Activated CD4-positive, alpha-beta T cell treated with anti-CD3 and anti-CD28 coated beads, Interleukin-10, Interleukin-2, amounts not matched to agents 100 ng/mL and 50 ng/mL, durations not matched to agents 16 hours and 8 hours (primary cell): ENCODE measurements at regions not wholly inside any gene's neighbourhood (a gene's known extent, or its start where the extent isn't known, plus 50 kb on each side); places are given as distances from the start of the nearest gene placed in this dataset.

Experiments used
- DNase-seq: peaks from one replicate; pipeline ENCODE4 v3.0.0-alpha.2; 2020

GRCh38 chr5:8247049-8247899, 378.3 kb downstream of the MTRR start:
- no peak for DNase-seq

- DNase-seq = no peak
Measured at GRCh38 chr5:8253376-8253775, 384.4 kb downstream of the MTRR start.

- no peak for DNase-seq
Measured at GRCh38 chr5:8254674-8255073, 385.7 kb downstream of the MTRR start.

- no peak for DNase-seq
Measured at GRCh38 chr5:8258801-8259200, 389.9 kb downstream of the MTRR start.

- no peak for DNase-seq
Measured at GRCh38 chr5:8270246-8270645, 401.3 kb downstream of the MTRR start.

GRCh38 chr5:8280711-8281363, 411.9 kb downstream of the MTRR start:
- no peak for DNase-seq

- no peak for DNase-seq
Measured at GRCh38 chr5:8288334-8288733, 419.4 kb downstream of the MTRR start.

GRCh38 chr5:8288897-8289516, 420.1 kb downstream of the MTRR start:
- DNase-seq = no peak

- no peak for DNase-seq
Measured at GRCh38 chr5:8289779-8290178, 420.8 kb downstream of the MTRR start.

GRCh38 chr5:8290721-8291120, 421.8 kb downstream of the MTRR start:
- no peak for DNase-seq

- no peak for DNase-seq
Measured at GRCh38 chr5:8291641-8292040, 422.7 kb downstream of the MTRR start.

- DNase-seq = no peak
Measured at GRCh38 chr5:8295141-8295540, 426.2 kb downstream of the MTRR start.

GRCh38 chr5:8299716-8300115, 430.8 kb downstream of the MTRR start:
- no peak for DNase-seq

- DNase-seq = no peak
Measured at GRCh38 chr5:8304341-8304740, 435.4 kb downstream of the MTRR start.

GRCh38 chr5:8306288-8306896, 437.4 kb downstream of the MTRR start:
- DNase-seq = no peak

- DNase-seq = no peak
Measured at GRCh38 chr5:8314965-8315364, 446.0 kb downstream of the MTRR start.

- no peak for DNase-seq
Measured at GRCh38 chr5:8316608-8317280, 447.8 kb downstream of the MTRR start.

GRCh38 chr5:8317335-8317734, 448.4 kb downstream of the MTRR start:
- no peak for DNase-seq

GRCh38 chr5:8320244-8320643, 451.3 kb downstream of the MTRR start:
- DNase-seq = no peak

- no peak for DNase-seq
Measured at GRCh38 chr5:8321272-8321671, 452.3 kb downstream of the MTRR start.

GRCh38 chr5:8322484-8322883, 453.5 kb downstream of the MTRR start:
- DNase-seq = no peak

- DNase-seq = no peak
Measured at GRCh38 chr5:8327016-8327415, 458.1 kb downstream of the MTRR start.

GRCh38 chr5:8329773-8330172, 460.8 kb downstream of the MTRR start:
- no peak for DNase-seq
